NCI-H345 (cell line): ENCODE measurements at regions not wholly inside any gene's neighbourhood (a gene's known extent, or its start where the extent isn't known, plus 50 kb on each side); places are given as distances from the start of the nearest gene placed in this dataset.

Source experiments
- DNase-seq: peaks from one replicate; lab custom pipeline; 2025; lab: John Stamatoyannopoulos, UW

DNA sequence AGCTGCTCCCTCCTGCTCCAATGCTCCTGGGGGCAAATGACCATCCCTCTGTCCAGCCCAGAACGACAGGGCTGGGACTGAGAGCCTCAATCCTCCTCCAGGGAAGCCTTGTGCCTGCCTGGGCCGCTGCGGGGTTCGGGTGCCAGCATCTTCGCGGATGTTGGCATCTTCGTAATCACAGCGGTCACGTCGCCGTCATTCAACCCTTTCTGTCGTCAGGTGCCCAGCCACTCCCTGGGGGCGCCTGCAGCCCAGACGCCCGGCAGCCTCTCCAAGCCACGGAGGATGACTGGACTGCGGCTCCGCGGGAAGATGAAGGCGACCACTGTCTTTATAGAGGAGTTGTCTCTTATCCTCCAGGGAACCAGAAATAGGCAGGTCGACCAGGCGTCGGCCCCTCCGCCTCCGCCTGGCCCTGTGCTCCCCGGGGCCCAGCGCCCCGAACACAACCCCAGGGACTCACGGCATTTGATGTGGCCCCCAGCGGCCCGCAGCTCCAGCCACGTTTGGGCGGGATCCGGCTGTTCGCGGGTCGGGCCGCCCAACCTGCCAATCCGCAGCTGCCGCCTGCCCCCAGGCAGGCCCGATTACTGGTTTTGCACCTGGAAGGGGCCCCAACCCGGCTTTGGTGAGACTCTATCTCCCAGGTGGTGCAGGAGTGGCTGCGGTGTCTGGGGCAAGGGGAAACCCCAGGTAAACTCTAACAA lies 113.9 kb downstream of the THNSL2 start:
- DNase-seq: no peak

DNA sequence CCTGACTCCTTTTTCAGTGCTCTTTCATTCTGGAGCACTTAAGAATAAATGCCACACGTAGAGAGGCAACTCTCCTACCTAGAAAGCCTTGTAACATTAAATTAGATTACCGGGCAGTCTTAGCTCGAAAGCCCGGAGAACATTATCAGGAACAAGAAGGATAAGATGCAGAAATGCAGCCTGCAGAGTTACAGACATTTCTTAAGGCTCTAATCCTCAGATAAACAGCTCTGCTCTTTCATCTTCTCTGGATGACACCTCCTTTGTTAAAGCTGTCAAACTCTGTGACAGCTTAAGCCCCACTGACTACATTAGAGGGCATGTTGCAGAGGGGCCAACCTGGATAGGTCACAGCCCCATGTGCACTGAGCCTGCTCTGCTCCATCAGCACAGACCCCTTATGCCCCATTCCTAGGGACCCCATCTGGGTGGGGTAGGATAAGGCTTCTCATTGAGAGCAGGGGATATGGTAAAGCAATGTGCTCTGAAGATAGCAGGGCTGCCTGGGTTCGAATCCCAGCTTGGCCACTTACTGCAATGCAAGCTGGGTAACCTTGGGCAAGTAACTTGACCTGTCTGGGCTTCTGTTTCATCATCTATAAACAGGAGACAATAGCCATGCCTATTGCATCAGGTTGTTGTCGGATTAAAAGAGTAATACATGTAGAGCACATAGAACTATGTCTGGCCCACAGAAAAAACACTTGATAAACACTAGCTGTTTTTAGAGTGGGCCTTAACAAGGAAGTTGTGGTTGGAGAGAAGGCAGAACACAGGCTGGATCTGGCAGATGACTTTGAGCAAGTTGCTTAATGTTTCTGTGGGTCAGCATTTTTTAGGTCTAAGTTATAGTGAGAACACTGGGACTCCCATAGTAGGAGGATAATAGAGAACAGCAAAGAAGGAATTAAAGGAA lies 111.4 kb downstream of the THNSL2 start:
- DNase-seq: no peak

- DNase-seq: no peak
These were observed 99.7 kb downstream of the THNSL2 start for GRCh38 chr2:88269836-88270235.

GRCh38 chr2:88265352-88266303 lies 95.5 kb downstream of the THNSL2 start:
- peak; percentile 6 for DNase-seq

DNA sequence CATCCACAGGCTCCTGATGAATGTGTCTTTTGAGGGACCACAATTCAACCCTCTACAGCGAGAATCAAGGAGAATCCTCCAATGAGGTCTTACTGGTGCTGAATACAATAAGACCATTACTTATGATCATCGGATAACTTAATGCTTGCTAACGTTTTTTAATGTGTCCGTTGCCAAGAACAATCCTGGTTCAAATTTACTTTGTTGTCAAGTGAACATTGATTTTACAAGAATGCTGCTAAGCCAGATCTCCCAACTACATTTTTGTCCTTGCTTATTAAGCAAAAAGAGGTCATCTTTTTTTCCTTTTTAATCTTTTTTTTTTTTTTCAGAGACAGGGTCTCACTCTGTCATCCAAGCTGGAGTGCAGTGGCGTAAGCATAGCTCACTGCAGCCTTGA lies 93.7 kb downstream of the THNSL2 start:
- DNase-seq: no peak

DNA sequence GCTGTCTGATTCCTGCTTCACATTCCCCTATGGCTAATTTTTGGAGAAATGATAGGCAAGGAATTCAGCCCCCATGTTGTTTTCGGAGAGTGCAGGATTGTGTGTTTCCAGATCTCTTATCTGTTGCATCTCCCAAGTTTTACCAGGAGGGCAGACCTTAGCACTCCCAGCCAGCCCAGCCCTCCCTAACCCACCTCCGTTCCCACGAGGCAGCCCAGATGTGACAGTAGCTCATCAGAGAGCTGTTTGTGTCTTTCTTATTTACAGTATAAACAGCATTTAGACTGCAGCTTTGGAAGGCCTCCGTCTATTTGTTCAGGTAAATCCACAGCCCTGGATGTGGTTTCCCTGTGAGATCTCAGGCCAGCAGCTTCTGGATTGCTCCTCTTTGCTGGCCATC lies 91.6 kb downstream of the THNSL2 start:
- DNase-seq: no peak

DNA sequence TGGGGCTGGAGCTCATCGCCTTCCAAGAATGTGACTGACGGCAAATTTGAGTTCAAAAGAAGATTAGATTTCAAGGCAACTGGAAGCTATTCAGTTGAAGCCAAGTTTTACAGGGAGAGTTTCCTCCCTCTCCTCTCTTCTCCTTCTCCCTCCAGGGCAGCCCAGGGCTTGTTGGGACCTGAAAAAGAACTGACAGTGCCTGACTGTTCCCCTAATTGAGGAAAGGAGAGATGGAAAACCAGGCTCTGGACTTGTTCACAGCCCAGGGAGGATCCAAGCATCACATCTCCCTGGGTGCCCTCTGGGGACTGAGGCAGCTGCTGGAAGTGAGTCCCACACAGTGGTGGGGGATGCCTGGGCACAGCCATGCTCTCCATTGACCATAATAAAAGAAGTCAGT lies 88.1 kb downstream of the THNSL2 start:
- no peak for DNase-seq

GRCh38 chr2:88254437-88255091 lies 84.4 kb downstream of the THNSL2 start:
- no peak for DNase-seq

DNA sequence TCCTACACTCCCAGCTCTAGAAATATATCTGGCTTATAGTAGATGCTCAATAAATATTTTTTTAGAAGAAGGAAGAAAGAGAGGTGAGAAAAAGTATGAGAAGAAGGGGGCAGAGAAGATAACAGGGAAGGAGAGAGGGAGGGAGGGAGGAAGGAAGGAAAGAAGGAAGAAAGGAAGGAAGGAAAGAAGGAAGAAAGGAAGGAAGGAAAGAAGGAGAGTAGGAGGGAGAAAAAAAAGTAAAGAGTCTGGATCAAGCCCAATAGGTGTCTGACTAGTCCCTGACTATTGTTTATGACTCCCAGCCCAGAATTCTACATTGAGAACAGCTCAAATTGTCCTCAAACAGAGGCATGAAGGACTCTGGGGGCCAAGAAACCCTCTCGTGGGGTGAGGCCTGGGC lies 83.9 kb downstream of the THNSL2 start:
- DNase-seq: no peak

- DNase-seq: no peak
These were observed 83.2 kb downstream of the THNSL2 start for GRCh38 chr2:88253375-88253774.

DNA sequence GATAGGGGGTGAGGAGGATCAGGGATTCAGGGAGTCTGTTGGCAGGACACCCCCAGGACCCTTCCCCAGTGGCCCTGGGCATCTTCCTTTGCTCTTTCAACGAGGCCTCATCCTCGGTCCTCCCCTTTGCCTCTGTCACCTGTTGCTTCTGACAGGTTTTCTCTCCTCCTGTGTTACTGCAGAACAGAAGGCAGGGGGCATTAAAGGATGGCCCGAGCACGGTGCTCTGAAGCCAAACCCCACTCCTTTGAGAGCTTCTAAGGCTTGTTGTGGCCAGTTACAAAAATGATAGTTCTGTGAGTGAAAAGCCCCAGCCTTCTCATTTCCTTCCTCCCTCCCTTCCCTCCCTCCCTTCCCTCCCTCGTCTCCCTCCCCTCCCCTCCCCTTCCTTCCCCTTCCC lies 82.5 kb downstream of the THNSL2 start:
- no peak for DNase-seq

DNA sequence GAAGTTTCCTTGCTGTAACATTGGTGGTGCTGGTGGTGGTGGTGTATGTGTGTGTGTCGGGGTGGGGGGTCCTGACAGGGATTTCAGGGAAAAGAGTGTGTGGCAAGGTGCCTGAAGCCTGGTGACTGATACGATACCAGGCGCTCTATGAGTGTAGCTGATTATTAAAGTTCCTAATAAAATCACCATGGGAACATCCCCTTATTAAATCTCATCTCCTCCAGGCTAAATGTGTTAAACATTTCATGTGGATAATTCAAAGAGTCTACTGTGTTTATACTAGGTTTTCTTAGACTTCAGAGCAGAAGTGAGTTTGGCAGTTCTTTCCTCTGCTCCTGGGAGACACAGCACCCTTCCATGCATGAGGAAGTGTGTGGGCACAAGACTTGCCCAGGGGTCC lies 82.0 kb downstream of the THNSL2 start:
- DNase-seq: no peak

DNA sequence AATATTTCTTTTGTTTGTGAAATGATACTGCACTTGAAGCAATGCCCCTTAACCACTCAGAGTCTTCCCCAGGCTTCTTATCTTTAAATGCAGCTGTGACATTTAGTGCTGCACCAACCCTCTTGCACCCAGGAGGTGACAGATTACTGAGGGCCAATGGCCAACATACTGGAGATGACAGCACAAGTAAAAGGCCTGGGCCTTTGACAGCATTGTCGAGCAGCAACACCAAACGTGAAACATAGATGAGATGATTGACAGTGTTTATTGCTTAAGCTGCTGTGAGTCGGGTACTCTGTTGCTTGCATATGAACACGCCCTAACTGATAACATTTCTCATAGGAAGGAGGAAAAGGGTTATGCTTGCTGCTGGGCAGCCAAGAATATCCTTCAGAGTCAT lies 80.3 kb downstream of the THNSL2 start:
- no peak for DNase-seq

GRCh38 chr2:88248280-88248828 lies 78.2 kb downstream of the THNSL2 start:
- no peak for DNase-seq

DNA sequence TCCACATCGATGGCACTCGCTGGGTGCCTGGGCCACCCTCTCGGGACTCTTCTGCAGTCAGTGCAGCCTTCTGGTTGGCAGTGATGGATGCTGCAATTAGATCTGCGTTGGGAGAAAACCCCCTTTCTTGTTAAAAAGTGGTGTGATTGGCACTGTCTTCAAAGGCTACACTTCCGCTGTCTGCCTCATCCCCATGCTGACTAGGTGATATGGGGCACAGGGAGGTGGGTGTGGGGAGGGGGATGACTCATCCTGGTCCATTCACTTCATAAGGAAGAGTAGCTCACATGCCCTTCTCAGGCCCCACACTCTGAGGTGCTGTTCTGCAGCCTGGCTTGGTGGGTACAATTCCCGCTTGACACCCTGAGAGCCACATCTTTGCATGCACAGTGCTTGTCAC lies 77.4 kb downstream of the THNSL2 start:
- DNase-seq: no peak

- DNase-seq: no peak
These were observed 75.0 kb downstream of the THNSL2 start for GRCh38 chr2:88245109-88245508.

DNA sequence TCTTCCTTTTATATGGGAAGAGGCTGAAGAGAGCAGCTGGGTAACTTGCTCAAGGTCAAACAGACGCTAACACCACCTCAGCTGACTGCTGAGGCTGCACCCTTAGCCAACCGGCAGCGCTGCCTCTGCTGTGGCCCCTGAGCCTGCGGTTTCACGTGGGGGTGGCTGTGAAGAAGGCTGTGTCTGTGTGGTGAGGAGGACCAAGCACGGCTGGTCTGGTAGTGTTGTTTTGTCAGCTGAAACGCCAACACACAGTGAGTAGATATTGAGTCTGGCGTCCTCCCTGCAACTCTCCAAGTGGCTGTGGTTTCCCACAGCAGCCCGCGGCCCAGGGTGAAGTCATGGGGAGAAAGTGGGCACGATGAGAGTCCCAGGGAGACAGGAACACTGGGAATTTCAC lies 69.6 kb downstream of the THNSL2 start:
- no peak for DNase-seq

GRCh38 chr2:88236666-88237065 lies 66.5 kb downstream of the THNSL2 start:
- no peak for DNase-seq
